DMS53 treated with DMSO at 0.1 percent for 48 hours (cell line): ENCODE measurements at regions not wholly inside any gene's neighbourhood (a gene's known extent, or its start where the extent isn't known, plus 50 kb on each side); places are given as distances from the start of the nearest gene placed in this dataset.
"Not testable (repeated sequence)": the region's sequence is repeated elsewhere in the genome, so short reads cannot be mapped to it uniquely, and the experiment has no call there.

Experiments used
- DNase-seq: peaks from one replicate; lab custom pipeline; 2025; ENCODE audit not compliant: unreplicated experiment; lab: John Stamatoyannopoulos, UW

- no peak for DNase-seq
Measured at GRCh38 chr4:134747108-134747805, 545.7 kb upstream of the PABPC4L start.

GRCh38 chr4:134740290-134740689 lies 538.7 kb upstream of the PABPC4L start:
- no peak for DNase-seq

GRCh38 chr4:134735901-134736300 lies 534.3 kb upstream of the PABPC4L start:
- no peak for DNase-seq

GRCh38 chr4:134727696-134728095 lies 526.1 kb upstream of the PABPC4L start:
- no peak for DNase-seq

- DNase-seq: no peak
Measured at GRCh38 chr4:134722306-134722705, 520.7 kb upstream of the PABPC4L start.

- DNase-seq: no peak
Measured at GRCh38 chr4:134720030-134720429, 518.4 kb upstream of the PABPC4L start.

- DNase-seq: peak; percentile 24
Measured at GRCh38 chr4:134708616-134709015, 507.0 kb upstream of the PABPC4L start.

GRCh38 chr4:134708026-134708425 lies 506.4 kb upstream of the PABPC4L start:
- no peak for DNase-seq

GRCh38 chr4:134702374-134702773 lies 500.8 kb upstream of the PABPC4L start:
- no peak for DNase-seq

- no peak for DNase-seq
Measured at GRCh38 chr4:134700251-134700650, 498.7 kb upstream of the PABPC4L start.

- DNase-seq: not testable (repeated sequence)
Measured at GRCh38 chr4:134698831-134699230, 497.2 kb upstream of the PABPC4L start.

GRCh38 chr4:134695433-134695832 lies 493.8 kb upstream of the PABPC4L start:
- DNase-seq: no peak

GRCh38 chr4:134691915-134692314 lies 490.3 kb upstream of the PABPC4L start:
- no peak for DNase-seq

GRCh38 chr4:134687646-134688628 lies 486.3 kb upstream of the PABPC4L start:
- no peak for DNase-seq

GRCh38 chr4:134677209-134677814 lies 475.7 kb upstream of the PABPC4L start:
- DNase-seq: no peak

GRCh38 chr4:134668237-134668636 lies 466.6 kb upstream of the PABPC4L start:
- DNase-seq: peak; percentile 3

- no peak for DNase-seq
Measured at GRCh38 chr4:134666640-134667039, 465.1 kb upstream of the PABPC4L start.

GRCh38 chr4:134665429-134665828 lies 463.8 kb upstream of the PABPC4L start:
- no peak for DNase-seq

- DNase-seq: no peak
Measured at GRCh38 chr4:134663742-134664141, 462.2 kb upstream of the PABPC4L start.

GRCh38 chr4:134650461-134650860 lies 448.9 kb upstream of the PABPC4L start:
- no peak for DNase-seq

- DNase-seq: no peak
Measured at GRCh38 chr4:134645778-134646177, 444.2 kb upstream of the PABPC4L start.
